WERI-Rb-1 (cell line): ENCODE measurements at regions not wholly inside any gene's neighbourhood (a gene's known extent, or its start where the extent isn't known, plus 50 kb on each side); places are given as distances from the start of the nearest gene placed in this dataset.
"Not testable (repeated sequence)": the region's sequence is repeated elsewhere in the genome, so short reads cannot be mapped to it uniquely, and the experiment has no call there.

ENCODE experiments used
- DNase-seq: peaks from one replicate; pipeline ENCODE4 v3.0.0-alpha.2; 2020
- H3K27ac ChIP-seq: fragments of 250-450 bp; sonication (Bioruptor Pico); 2 replicates; pipeline ENCODE4 v1.5.1; 2020; ENCODE audit warnings: mild to moderate bottlenecking, moderate library complexity
- H3K27me3 ChIP-seq: fragments of 250-450 bp; sonication (Bioruptor Pico); 2 replicates; pipeline ENCODE4 v1.5.1; 2021; ENCODE audit warnings: mild to moderate bottlenecking, low read depth, moderate library complexity; ENCODE audit not compliant: insufficient read depth, severe bottlenecking
- H3K36me3 ChIP-seq: fragments of 250-450 bp; sonication (Bioruptor Pico); 2 replicates; pipeline ENCODE4 v1.5.1; 2020; ENCODE audit warnings: mild to moderate bottlenecking, moderate library complexity
- H3K4me3 ChIP-seq: 2 replicates; pipeline ENCODE4 v1.5.1; 2011; ENCODE audit warnings: low read depth, mild to moderate bottlenecking, control low read depth, low read length
- H3K9me3 ChIP-seq: fragments of 250-450 bp; sonication (Bioruptor Pico); 2 replicates; pipeline ENCODE4 v1.5.1; 2021; ENCODE audit warnings: mild to moderate bottlenecking, moderate library complexity; ENCODE audit not compliant: severe bottlenecking
- TF ChIP-seq, protein P1 (sequence below): IDR thresholded peaks from 2 replicates; pipeline ENCODE4 v1.5.1; 2011; ENCODE audit warnings: low read depth, mild to moderate bottlenecking, control low read depth, inconsistent platforms, low read length

DNA sequence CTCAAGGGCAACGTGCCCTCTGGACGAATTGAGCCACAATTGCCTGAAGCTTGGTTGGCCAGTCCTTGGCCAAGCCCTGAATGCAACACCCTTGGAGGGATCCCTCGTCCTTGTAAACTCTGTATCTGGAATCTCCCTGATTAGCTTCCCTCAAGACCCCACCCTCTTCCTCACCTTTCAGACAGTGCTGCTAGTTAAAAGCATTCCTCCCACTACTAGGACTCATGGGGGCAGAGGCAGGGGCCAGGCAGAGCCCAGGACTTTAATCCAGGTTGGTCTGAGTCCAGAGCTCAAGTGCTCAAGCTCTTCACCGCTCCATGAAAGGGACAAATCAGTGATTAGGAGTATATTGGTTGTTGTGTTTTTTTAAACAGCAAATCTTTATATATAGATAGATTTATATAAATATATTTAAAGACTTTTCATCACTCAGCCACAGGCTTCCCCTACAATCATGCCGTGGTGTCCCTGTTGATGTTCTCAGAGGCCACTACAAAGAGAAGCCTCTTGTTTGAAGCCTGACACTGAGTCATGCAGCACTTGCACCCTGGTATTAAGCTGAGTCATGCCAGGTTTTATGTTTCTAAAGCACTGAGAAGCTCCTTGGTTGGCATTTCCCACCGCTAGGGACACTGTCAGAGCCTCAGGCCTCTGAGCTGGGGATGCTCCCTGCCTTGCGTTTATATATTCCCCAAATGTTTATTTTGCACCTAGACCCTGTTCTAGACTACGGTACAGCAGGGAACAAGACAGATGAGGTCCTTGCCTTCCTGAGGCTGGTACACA lies 53.8 kb upstream of the GSC start:
- Histone ChIP-seq H3K4me3 (no peak overlapping the region), H3K9me3 (peaks cover 11% of the 10 kb centered on the region), H3K27me3 (no peaks in the 10 kb centered on the region), H3K27ac (no peak overlapping the region), H3K36me3 (no peaks in the 10 kb centered on the region)
- TF ChIP-seq, protein P1, sequence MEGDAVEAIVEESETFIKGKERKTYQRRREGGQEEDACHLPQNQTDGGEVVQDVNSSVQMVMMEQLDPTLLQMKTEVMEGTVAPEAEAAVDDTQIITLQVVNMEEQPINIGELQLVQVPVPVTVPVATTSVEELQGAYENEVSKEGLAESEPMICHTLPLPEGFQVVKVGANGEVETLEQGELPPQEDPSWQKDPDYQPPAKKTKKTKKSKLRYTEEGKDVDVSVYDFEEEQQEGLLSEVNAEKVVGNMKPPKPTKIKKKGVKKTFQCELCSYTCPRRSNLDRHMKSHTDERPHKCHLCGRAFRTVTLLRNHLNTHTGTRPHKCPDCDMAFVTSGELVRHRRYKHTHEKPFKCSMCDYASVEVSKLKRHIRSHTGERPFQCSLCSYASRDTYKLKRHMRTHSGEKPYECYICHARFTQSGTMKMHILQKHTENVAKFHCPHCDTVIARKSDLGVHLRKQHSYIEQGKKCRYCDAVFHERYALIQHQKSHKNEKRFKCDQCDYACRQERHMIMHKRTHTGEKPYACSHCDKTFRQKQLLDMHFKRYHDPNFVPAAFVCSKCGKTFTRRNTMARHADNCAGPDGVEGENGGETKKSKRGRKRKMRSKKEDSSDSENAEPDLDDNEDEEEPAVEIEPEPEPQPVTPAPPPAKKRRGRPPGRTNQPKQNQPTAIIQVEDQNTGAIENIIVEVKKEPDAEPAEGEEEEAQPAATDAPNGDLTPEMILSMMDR = no peak
- no peak for DNase-seq

DNA sequence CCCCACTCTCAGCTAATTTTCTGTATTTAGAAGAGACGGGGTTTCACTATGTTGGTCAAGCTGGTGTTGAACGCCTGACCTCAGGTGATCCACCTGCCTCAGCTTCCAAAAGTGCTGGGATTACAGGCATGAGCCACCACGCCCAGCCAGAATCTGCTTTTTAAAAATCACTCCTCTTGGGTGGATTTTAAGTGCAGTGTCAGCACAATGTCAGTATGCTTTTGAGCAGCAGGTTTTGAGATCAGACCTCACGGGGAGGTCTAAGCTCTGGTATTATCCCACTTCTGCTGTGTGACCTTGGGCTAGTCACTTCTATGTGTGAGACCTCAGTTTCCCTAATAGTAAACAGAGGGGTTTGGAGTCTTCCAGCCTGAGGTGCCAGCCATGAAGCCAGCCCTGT lies 51.8 kb upstream of the GSC start:
- no peak overlapping the region for H3K4me3 ChIP-seq
- H3K36me3 ChIP-seq = no peaks in the 10 kb centered on the region
- TF ChIP-seq, protein P1 = no peak
- no peak overlapping the region for H3K27ac ChIP-seq
- H3K9me3 ChIP-seq = peaks cover 11% of the 10 kb centered on the region
- no peak for DNase-seq
- H3K27me3 ChIP-seq = no peaks in the 10 kb centered on the region

DNA sequence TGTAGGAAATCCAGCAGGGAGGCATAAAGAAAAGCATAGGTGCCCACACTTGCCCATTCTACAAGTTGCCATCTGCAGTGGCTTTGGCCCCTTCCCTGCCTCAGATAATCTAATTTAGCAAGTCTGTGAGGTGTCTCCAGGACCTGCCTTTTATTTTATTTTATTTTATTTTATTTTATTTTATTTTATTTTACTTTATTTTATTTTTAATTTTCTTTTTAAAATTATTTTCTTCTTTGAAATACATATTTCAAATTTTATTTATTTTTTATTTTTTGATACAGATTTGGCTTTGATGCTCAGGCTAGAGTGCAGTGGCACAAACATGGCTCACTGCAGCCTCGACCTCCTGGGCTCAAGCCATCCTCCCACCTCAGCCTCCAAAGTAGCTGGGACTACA lies 51.0 kb upstream of the GSC start:
- H3K9me3 ChIP-seq, H3K4me3 ChIP-seq, H3K36me3 ChIP-seq, DNase-seq, H3K27me3 ChIP-seq, H3K27ac ChIP-seq: not testable (repeated sequence)
